Esophagus squamous epithelium (tissue), 4 donors: ENCODE measurements at regions not wholly inside any gene's neighbourhood (a gene's known extent, or its start where the extent isn't known, plus 50 kb on each side); places are given as distances from the start of the nearest gene placed in this dataset.

Experiments used
- CTCF ChIP-seq, 6 experiments: fragments of 450-650 bp in 4 of 6; fragments of 200-600 bp in 2 of 6; sonication (generic) in 2 of 6; IDR thresholded peaks; one replicate each; pipeline ENCODE4 v1.5.1; 2016 to 2019; ENCODE audit warnings: antibody characterized with exemption in 6 of 6, mild to moderate bottlenecking in 4 of 6, moderate library complexity in 4 of 6
- POLR2A ChIP-seq, 4 donors: fragments of 450-650 bp; IDR thresholded peaks; one replicate each; pipeline ENCODE4 v1.6.1; 2017; ENCODE audit warnings: antibody characterized with exemption in 4 of 4, mild to moderate bottlenecking in 4 of 4, moderate library complexity in 3 of 4

- no peak for TF ChIP-seq CTCF (IDR thresholded peaks at IDR 0.05)
- TF ChIP-seq POLR2A (IDR thresholded peaks at IDR 0.05): no peak
Measured at GRCh38 chr2:129782633-129782990, 196.9 kb upstream of the RAB6C start.
